ENCODE measurements at regions not wholly inside any gene's neighbourhood (a gene's known extent, or its start where the extent isn't known, plus 50 kb on each side); places are given as distances from the start of the nearest gene placed in this dataset.

DNA sequence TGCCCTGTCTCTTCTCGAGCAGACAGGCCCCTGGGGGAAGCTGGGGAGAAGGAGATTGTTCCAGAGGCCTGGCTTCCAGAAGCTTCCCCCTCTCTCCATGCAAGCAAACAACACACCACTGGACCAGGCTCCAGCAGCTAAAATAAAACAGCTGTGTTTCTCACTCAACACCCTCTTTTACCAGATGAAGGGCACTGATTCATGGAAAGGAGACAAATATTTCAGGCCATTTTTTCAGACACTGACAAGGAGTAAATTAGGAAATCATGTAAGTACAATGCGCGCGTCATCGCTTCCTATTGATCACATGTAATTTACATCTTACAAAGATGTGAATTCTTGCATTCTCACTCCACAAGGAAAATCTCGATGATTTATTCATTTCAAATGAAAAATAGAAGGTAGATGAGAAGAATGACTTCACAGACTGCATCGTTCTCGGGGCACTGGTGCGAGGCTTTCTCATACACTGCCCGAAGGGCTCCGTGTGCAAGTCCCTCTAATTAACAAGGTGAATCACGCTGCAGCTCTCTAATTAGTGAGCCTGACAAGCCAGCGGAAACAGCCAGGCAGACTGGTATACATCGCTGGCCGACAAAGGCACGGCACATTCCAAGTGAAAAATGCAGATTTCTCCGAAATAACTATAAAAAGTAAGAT, 153.6 kb downstream of the KCTD15 start:
- H3K4me3 Mint-ChIP-seq, result no peak overlapping the region
- peaks cover 8% of the 10 kb centered on the region for H3K27me3 Mint-ChIP-seq (ENCODE audit: insufficient read depth, low read depth, poor library complexity)
- no peaks in the 10 kb centered on the region; the same call in 2 of the 3 replicates for H3K4me1 Mint-ChIP-seq
- H3K36me3 ChIP-seq (ENCODE audit: insufficient read depth), result no peaks in the 10 kb centered on the region
- H3K4me2 ChIP-seq, result no peak overlapping the region
- H3K9me2 ChIP-seq (ENCODE audit: insufficient read depth), result no peaks in the 10 kb centered on the region
- no peaks in the 10 kb centered on the region for H3K27me3 ChIP-seq (ENCODE audit: insufficient read depth)
- H4K20me1 ChIP-seq (replicated peaks; ENCODE audit: insufficient read depth), result no peaks in the 10 kb centered on the region
- no peaks in the 10 kb centered on the region; the same call in 1 of the 2 replicates for H3K4me1 ChIP-seq (ENCODE audit: insufficient read depth)
- no peak for DNase-seq (ENCODE audit: low spot score)
- H3K27ac ChIP-seq (ENCODE audit: low read depth), result no peak overlapping the region
- H3F3A ChIP-seq (replicated peaks; ENCODE audit: low read depth), result no peaks in the 10 kb centered on the region
- H3K27ac Mint-ChIP-seq, result no peak overlapping the region
- no peaks in the 10 kb centered on the region for H3K79me2 ChIP-seq (replicated peaks; ENCODE audit: insufficient read depth)
- H2AFZ ChIP-seq, result peak overlapping the region; percentile 78; the same call in 1 of the 2 replicates
- ATAC-seq, result no peak
- no peak overlapping the region for H3K4me3 ChIP-seq
- no peaks in the 10 kb centered on the region for H3K36me3 Mint-ChIP-seq (ENCODE audit: low read depth)
- TF ChIP-seq, protein P1, sequence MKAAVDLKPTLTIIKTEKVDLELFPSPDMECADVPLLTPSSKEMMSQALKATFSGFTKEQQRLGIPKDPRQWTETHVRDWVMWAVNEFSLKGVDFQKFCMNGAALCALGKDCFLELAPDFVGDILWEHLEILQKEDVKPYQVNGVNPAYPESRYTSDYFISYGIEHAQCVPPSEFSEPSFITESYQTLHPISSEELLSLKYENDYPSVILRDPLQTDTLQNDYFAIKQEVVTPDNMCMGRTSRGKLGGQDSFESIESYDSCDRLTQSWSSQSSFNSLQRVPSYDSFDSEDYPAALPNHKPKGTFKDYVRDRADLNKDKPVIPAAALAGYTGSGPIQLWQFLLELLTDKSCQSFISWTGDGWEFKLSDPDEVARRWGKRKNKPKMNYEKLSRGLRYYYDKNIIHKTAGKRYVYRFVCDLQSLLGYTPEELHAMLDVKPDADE (IDR thresholded peaks at IDR 0.05), result no peak
- TF ChIP-seq, protein P2, sequence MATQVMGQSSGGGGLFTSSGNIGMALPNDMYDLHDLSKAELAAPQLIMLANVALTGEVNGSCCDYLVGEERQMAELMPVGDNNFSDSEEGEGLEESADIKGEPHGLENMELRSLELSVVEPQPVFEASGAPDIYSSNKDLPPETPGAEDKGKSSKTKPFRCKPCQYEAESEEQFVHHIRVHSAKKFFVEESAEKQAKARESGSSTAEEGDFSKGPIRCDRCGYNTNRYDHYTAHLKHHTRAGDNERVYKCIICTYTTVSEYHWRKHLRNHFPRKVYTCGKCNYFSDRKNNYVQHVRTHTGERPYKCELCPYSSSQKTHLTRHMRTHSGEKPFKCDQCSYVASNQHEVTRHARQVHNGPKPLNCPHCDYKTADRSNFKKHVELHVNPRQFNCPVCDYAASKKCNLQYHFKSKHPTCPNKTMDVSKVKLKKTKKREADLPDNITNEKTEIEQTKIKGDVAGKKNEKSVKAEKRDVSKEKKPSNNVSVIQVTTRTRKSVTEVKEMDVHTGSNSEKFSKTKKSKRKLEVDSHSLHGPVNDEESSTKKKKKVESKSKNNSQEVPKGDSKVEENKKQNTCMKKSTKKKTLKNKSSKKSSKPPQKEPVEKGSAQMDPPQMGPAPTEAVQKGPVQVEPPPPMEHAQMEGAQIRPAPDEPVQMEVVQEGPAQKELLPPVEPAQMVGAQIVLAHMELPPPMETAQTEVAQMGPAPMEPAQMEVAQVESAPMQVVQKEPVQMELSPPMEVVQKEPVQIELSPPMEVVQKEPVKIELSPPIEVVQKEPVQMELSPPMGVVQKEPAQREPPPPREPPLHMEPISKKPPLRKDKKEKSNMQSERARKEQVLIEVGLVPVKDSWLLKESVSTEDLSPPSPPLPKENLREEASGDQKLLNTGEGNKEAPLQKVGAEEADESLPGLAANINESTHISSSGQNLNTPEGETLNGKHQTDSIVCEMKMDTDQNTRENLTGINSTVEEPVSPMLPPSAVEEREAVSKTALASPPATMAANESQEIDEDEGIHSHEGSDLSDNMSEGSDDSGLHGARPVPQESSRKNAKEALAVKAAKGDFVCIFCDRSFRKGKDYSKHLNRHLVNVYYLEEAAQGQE (IDR thresholded peaks at IDR 0.05; ENCODE audit: unreplicated experiment), result no peak
- TF ChIP-seq JUNB (IDR thresholded peaks at IDR 0.05; ENCODE audit: unreplicated experiment) (no peak), NANOG (IDR thresholded peaks at IDR 0.05; ENCODE audit: borderline replicate concordance) (no peak), ZNF331 (CRISPR knock-in tag; IDR thresholded peaks at IDR 0.05; ENCODE audit: low read depth) (no peak), POLR2AphosphoS5 (IDR thresholded peaks at IDR 0.05; ENCODE audit: low read depth) (no peak), EZH2 (IDR thresholded peaks at IDR 0.05; ENCODE audit: low read depth, unreplicated experiment) (no peak), STAT1 (IDR thresholded peaks at IDR 0.05; ENCODE audit: unreplicated experiment) (no peak), ZNF114 (CRISPR knock-in tag; IDR thresholded peaks at IDR 0.05) (no peak), CREB1 (CRISPR knock-in tag; IDR thresholded peaks at IDR 0.05; ENCODE audit: low read depth) (no peak), EZH2phosphoT487 (IDR thresholded peaks at IDR 0.05; ENCODE audit: unreplicated experiment) (no peak)
- TF ChIP-seq, protein P3, sequence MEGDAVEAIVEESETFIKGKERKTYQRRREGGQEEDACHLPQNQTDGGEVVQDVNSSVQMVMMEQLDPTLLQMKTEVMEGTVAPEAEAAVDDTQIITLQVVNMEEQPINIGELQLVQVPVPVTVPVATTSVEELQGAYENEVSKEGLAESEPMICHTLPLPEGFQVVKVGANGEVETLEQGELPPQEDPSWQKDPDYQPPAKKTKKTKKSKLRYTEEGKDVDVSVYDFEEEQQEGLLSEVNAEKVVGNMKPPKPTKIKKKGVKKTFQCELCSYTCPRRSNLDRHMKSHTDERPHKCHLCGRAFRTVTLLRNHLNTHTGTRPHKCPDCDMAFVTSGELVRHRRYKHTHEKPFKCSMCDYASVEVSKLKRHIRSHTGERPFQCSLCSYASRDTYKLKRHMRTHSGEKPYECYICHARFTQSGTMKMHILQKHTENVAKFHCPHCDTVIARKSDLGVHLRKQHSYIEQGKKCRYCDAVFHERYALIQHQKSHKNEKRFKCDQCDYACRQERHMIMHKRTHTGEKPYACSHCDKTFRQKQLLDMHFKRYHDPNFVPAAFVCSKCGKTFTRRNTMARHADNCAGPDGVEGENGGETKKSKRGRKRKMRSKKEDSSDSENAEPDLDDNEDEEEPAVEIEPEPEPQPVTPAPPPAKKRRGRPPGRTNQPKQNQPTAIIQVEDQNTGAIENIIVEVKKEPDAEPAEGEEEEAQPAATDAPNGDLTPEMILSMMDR (conservative IDR thresholded peaks at IDR 0.05; ENCODE audit: low read depth in 2 of 2), result no peak
- TF ChIP-seq, protein P4, sequence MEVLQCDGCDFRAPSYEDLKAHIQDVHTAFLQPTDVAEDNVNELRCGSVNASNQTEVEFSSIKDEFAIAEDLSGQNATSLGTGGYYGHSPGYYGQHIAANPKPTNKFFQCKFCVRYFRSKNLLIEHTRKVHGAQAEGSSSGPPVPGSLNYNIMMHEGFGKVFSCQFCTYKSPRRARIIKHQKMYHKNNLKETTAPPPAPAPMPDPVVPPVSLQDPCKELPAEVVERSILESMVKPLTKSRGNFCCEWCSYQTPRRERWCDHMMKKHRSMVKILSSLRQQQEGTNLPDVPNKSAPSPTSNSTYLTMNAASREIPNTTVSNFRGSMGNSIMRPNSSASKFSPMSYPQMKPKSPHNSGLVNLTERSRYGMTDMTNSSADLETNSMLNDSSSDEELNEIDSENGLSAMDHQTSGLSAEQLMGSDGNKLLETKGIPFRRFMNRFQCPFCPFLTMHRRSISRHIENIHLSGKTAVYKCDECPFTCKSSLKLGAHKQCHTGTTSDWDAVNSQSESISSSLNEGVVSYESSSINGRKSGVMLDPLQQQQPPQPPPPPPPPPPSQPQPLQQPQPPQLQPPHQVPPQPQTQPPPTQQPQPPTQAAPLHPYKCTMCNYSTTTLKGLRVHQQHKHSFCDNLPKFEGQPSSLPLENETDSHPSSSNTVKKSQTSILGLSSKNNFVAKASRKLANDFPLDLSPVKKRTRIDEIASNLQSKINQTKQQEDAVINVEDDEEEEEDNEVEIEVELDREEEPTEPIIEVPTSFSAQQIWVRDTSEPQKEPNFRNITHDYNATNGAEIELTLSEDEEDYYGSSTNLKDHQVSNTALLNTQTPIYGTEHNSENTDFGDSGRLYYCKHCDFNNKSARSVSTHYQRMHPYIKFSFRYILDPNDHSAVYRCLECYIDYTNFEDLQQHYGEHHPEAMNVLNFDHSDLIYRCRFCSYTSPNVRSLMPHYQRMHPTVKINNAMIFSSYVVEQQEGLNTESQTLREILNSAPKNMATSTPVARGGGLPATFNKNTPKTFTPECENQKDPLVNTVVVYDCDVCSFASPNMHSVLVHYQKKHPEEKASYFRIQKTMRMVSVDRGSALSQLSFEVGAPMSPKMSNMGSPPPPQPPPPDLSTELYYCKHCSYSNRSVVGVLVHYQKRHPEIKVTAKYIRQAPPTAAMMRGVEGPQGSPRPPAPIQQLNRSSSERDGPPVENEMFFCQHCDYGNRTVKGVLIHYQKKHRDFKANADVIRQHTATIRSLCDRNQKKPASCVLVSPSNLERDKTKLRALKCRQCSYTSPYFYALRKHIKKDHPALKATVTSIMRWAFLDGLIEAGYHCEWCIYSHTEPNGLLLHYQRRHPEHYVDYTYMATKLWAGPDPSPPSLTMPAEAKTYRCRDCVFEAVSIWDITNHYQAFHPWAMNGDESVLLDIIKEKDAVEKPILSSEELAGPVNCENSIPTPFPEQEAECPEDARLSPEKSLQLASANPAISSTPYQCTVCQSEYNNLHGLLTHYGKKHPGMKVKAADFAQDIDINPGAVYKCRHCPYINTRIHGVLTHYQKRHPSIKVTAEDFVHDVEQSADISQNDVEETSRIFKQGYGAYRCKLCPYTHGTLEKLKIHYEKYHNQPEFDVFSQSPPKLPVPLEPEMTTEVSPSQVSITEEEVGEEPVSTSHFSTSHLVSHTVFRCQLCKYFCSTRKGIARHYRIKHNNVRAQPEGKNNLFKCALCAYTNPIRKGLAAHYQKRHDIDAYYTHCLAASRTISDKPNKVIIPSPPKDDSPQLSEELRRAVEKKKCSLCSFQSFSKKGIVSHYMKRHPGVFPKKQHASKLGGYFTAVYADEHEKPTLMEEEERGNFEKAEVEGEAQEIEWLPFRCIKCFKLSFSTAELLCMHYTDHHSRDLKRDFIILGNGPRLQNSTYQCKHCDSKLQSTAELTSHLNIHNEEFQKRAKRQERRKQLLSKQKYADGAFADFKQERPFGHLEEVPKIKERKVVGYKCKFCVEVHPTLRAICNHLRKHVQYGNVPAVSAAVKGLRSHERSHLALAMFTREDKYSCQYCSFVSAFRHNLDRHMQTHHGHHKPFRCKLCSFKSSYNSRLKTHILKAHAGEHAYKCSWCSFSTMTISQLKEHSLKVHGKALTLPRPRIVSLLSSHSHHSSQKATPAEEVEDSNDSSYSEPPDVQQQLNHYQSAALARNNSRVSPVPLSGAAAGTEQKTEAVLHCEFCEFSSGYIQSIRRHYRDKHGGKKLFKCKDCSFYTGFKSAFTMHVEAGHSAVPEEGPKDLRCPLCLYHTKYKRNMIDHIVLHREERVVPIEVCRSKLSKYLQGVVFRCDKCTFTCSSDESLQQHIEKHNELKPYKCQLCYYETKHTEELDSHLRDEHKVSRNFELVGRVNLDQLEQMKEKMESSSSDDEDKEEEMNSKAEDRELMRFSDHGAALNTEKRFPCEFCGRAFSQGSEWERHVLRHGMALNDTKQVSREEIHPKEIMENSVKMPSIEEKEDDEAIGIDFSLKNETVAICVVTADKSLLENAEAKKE (CRISPR knock-in tag; IDR thresholded peaks at IDR 0.05), result no peak
- H3K9me3 Mint-ChIP-seq, result no peaks in the 10 kb centered on the region

Measured in GM23338 (cell line).